ENCODE measurements at regions not wholly inside any gene's neighbourhood (a gene's known extent, or its start where the extent isn't known, plus 50 kb on each side); places are given as distances from the start of the nearest gene placed in this dataset.

DNA sequence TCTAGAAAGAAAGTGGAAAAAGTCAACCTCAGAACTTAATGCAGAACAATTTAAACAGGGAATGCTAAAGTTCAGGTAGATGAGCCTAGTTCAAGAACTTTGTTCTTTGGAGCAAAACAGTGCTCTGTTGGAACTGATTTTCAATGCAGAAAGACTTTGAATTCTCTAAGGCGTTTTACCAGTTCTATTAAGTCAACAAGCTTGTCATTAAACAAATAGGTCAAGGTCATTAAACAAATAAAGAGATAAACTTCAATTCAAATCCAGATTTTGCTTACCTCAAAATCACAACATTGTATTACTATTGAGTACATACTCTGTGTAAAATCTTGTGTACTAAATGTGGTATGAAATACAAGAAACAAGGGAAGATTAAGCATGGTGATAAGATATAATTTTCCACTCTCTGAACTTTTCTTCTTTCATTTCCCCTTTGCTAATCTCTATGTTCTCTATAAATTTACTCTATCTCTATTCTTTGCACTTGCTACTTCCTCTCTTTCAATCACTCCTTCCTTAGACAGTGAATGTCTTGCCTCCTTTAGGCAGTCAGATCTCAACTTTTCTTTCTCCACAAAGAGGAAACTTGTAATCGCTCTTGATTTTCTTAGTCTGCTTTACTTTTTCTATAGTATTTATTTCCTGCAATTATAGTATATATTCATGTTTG is 160.8 kb upstream of the KHDRBS2 start:
- no peak for TF ChIP-seq EZH2 (IDR thresholded peaks at IDR 0.05; ENCODE audit: borderline replicate concordance, low read depth, low read length, severe bottlenecking)
- TF ChIP-seq, protein P1, sequence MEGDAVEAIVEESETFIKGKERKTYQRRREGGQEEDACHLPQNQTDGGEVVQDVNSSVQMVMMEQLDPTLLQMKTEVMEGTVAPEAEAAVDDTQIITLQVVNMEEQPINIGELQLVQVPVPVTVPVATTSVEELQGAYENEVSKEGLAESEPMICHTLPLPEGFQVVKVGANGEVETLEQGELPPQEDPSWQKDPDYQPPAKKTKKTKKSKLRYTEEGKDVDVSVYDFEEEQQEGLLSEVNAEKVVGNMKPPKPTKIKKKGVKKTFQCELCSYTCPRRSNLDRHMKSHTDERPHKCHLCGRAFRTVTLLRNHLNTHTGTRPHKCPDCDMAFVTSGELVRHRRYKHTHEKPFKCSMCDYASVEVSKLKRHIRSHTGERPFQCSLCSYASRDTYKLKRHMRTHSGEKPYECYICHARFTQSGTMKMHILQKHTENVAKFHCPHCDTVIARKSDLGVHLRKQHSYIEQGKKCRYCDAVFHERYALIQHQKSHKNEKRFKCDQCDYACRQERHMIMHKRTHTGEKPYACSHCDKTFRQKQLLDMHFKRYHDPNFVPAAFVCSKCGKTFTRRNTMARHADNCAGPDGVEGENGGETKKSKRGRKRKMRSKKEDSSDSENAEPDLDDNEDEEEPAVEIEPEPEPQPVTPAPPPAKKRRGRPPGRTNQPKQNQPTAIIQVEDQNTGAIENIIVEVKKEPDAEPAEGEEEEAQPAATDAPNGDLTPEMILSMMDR (IDR thresholded peaks at IDR 0.05; ENCODE audit: borderline replicate concordance, extremely low read depth, low read length, poor library complexity, severe bottlenecking): no peak

Measured in DND-41 (cell line).